IPS-NIHi11 (cell line): ENCODE measurements at regions not wholly inside any gene's neighbourhood (a gene's known extent, or its start where the extent isn't known, plus 50 kb on each side); places are given as distances from the start of the nearest gene placed in this dataset.

Experiments used
- DNase-seq: peaks from one replicate; pipeline ENCODE4 v3.0.0; 2012; ENCODE audit warnings: mixed read lengths, low spot score

GRCh38 chr12:68451261-68452077 lies 119.3 kb upstream of the MDM1 start:
- no peak for DNase-seq

GRCh38 chr12:68452078-68452715 lies 120.0 kb upstream of the MDM1 start:
- no peak for DNase-seq

GRCh38 chr12:68453278-68453677 lies 121.1 kb upstream of the MDM1 start:
- DNase-seq, result no peak

- no peak for DNase-seq
Measured at GRCh38 chr12:68453876-68454275, 121.7 kb upstream of the MDM1 start.

GRCh38 chr12:68454892-68455291 lies 122.7 kb upstream of the MDM1 start:
- DNase-seq, result no peak

- no peak for DNase-seq
Measured at GRCh38 chr12:68455691-68456345, 123.7 kb upstream of the MDM1 start.

GRCh38 chr12:68458866-68459265 lies 126.7 kb upstream of the MDM1 start:
- no peak for DNase-seq

- no peak for DNase-seq
Measured at GRCh38 chr12:68460236-68460635, 128.1 kb upstream of the MDM1 start.

- DNase-seq, result no peak
Measured at GRCh38 chr12:68461645-68462044, 129.5 kb upstream of the MDM1 start.

- DNase-seq, result no peak
Measured at GRCh38 chr12:68462803-68463202, 130.6 kb upstream of the MDM1 start.

- DNase-seq, result no peak
Measured at GRCh38 chr12:68465227-68465626, 133.1 kb upstream of the MDM1 start.

GRCh38 chr12:68467514-68467913 lies 135.4 kb upstream of the MDM1 start:
- no peak for DNase-seq

- no peak for DNase-seq
Measured at GRCh38 chr12:68468036-68468435, 135.9 kb upstream of the MDM1 start.

GRCh38 chr12:68469113-68469512 lies 137.0 kb upstream of the MDM1 start:
- DNase-seq, result no peak

- no peak for DNase-seq
Measured at GRCh38 chr12:68470664-68471328, 138.6 kb upstream of the MDM1 start.

- DNase-seq, result no peak
Measured at GRCh38 chr12:68474467-68475204, 136.1 kb upstream of the RAP1B start.

GRCh38 chr12:68476794-68477193 lies 133.9 kb upstream of the RAP1B start:
- no peak for DNase-seq

GRCh38 chr12:68477261-68477772 lies 133.4 kb upstream of the RAP1B start:
- DNase-seq, result no peak

- DNase-seq, result no peak
Measured at GRCh38 chr12:68477906-68478305, 132.8 kb upstream of the RAP1B start.

- no peak for DNase-seq
Measured at GRCh38 chr12:68478516-68479260, 132.0 kb upstream of the RAP1B start.
